ENCODE measurements at regions not wholly inside any gene's neighbourhood (a gene's known extent, or its start where the extent isn't known, plus 50 kb on each side); places are given as distances from the start of the nearest gene placed in this dataset.

GRCh38 chr17:63106050-63106449 is 140.0 kb downstream of the TANC2 start:
- Histone ChIP-seq H3K36me3 (replicated peaks; ENCODE audit: low read depth, low read length) (no peaks in the 10 kb centered on the region), H3K9me3 (ENCODE audit: insufficient read depth, low read length) (no peaks in the 10 kb centered on the region), H3K27ac (ENCODE audit: low read length) (no peak overlapping the region), H4K20me1 (ENCODE audit: insufficient read depth, low read length) (no peaks in the 10 kb centered on the region), H3K4me3 (ENCODE audit: low read length) (no peak overlapping the region), H3K4me1 (ENCODE audit: low read length) (no peaks in the 10 kb centered on the region), H3K9ac (ENCODE audit: low read length) (no peak overlapping the region), H3K27me3 (ENCODE audit: low read depth, low read length) (no peaks in the 10 kb centered on the region), H3K79me2 (ENCODE audit: low read length) (no peaks in the 10 kb centered on the region), H3K4me2 (ENCODE audit: low read length) (no peak overlapping the region), H2AFZ (ENCODE audit: low read depth, low read length) (no peak overlapping the region)
- TF ChIP-seq CTCF (IDR thresholded peaks at IDR 0.05; ENCODE audit: low read depth, low read length): no peak
- no peak for TF ChIP-seq EZH2phosphoT487 (IDR thresholded peaks at IDR 0.05; ENCODE audit: low read depth)

- Histone ChIP-seq H3K27ac (ENCODE audit: low read length) (no peak overlapping the region), H3K79me2 (ENCODE audit: low read length) (no peaks in the 10 kb centered on the region), H3K9ac (ENCODE audit: low read length) (no peak overlapping the region), H3K4me1 (ENCODE audit: low read length) (peaks cover 10% of the 10 kb centered on the region; the same call in 1 of the 2 replicates), H3K4me3 (ENCODE audit: low read length) (no peak overlapping the region), H2AFZ (ENCODE audit: low read depth, low read length) (no peak overlapping the region), H3K4me2 (ENCODE audit: low read length) (no peak overlapping the region), H3K36me3 (replicated peaks; ENCODE audit: low read depth, low read length) (no peaks in the 10 kb centered on the region), H3K9me3 (ENCODE audit: insufficient read depth, low read length) (no peaks in the 10 kb centered on the region), H3K27me3 (ENCODE audit: low read depth, low read length) (no peaks in the 10 kb centered on the region), H4K20me1 (ENCODE audit: insufficient read depth, low read length) (no peaks in the 10 kb centered on the region)
- TF ChIP-seq EZH2phosphoT487 (IDR thresholded peaks at IDR 0.05; ENCODE audit: low read depth) (no peak), CTCF (IDR thresholded peaks at IDR 0.05; ENCODE audit: low read depth, low read length) (no peak)
Measured at GRCh38 chr17:63109661-63110060, 143.6 kb downstream of the TANC2 start.

DNA sequence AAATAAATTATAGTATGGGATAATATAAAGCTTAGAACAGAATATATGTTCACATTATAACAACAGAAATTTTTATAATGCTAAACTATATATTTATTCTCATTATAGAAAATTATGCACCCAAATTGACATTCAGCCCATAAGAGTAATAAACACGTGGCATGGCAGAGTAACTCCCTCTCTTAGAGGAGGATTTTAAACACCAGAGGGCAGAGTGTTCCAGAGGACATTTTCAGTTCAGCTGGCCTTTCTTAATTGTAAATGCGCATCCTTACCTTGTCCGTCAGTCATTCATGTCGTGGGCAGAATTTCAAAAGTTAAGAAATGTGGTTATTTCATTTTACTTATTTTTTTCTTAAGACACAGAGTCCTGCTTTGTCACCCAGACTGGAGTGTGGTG is 147.1 kb downstream of the TANC2 start:
- peaks cover 10% of the 10 kb centered on the region; the same call in 1 of the 2 replicates for H3K4me1 ChIP-seq (ENCODE audit: low read length)
- no peak overlapping the region for H3K9ac ChIP-seq (ENCODE audit: low read length)
- H2AFZ ChIP-seq (ENCODE audit: low read depth, low read length): no peak overlapping the region
- no peaks in the 10 kb centered on the region for H3K9me3 ChIP-seq (ENCODE audit: insufficient read depth, low read length)
- H3K27me3 ChIP-seq (ENCODE audit: low read depth, low read length): no peaks in the 10 kb centered on the region
- no peaks in the 10 kb centered on the region for H3K79me2 ChIP-seq (ENCODE audit: low read length)
- H3K36me3 ChIP-seq (replicated peaks; ENCODE audit: low read depth, low read length): no peaks in the 10 kb centered on the region
- H3K4me3 ChIP-seq (ENCODE audit: low read length): no peak overlapping the region
- H4K20me1 ChIP-seq (ENCODE audit: insufficient read depth, low read length): no peaks in the 10 kb centered on the region
- no peak overlapping the region for H3K4me2 ChIP-seq (ENCODE audit: low read length)
- TF ChIP-seq CTCF (IDR thresholded peaks at IDR 0.05; ENCODE audit: low read depth, low read length) (peak; percentile 69), EZH2phosphoT487 (IDR thresholded peaks at IDR 0.05; ENCODE audit: low read depth) (no peak)
- H3K27ac ChIP-seq (ENCODE audit: low read length): no peak overlapping the region

- Histone ChIP-seq H3K9ac (ENCODE audit: low read length) (no peak overlapping the region), H3K4me3 (ENCODE audit: low read length) (no peak overlapping the region), H3K27me3 (ENCODE audit: low read depth, low read length) (no peaks in the 10 kb centered on the region), H3K27ac (ENCODE audit: low read length) (no peak overlapping the region), H3K4me2 (ENCODE audit: low read length) (no peak overlapping the region), H4K20me1 (ENCODE audit: insufficient read depth, low read length) (no peaks in the 10 kb centered on the region), H3K36me3 (replicated peaks; ENCODE audit: low read depth, low read length) (no peaks in the 10 kb centered on the region), H3K9me3 (ENCODE audit: insufficient read depth, low read length) (no peaks in the 10 kb centered on the region), H2AFZ (ENCODE audit: low read depth, low read length) (no peak overlapping the region), H3K4me1 (ENCODE audit: low read length) (peaks cover 10% of the 10 kb centered on the region; the same call in 1 of the 2 replicates), H3K79me2 (ENCODE audit: low read length) (no peaks in the 10 kb centered on the region)
- TF ChIP-seq EZH2phosphoT487 (IDR thresholded peaks at IDR 0.05; ENCODE audit: low read depth) (no peak), CTCF (IDR thresholded peaks at IDR 0.05; ENCODE audit: low read depth, low read length) (no peak)
Measured at GRCh38 chr17:63116228-63116627, 150.2 kb downstream of the TANC2 start.

All from OCI-LY3 (cell line).